HEK293 (cell line): ENCODE measurements at regions not wholly inside any gene's neighbourhood (a gene's known extent, or its start where the extent isn't known, plus 50 kb on each side); places are given as distances from the start of the nearest gene placed in this dataset.

ENCODE experiments used
- CTCF ChIA-PET: fragments of 350-600 bp; formaldehyde crosslinking; extraction: SDS; loops from one replicate; lab custom pipeline; 2021; ENCODE audit warnings: antibody characterized with exemption; lab: Yijun Ruan, JAX
- POLR2A ChIA-PET: fragments of 300-600 bp; formaldehyde crosslinking; extraction: SDS; loops from one replicate; lab custom pipeline; 2020; ENCODE audit warnings: antibody characterized with exemption, inconsistent platforms; lab: Yijun Ruan, JAX
- H3K27ac ChIP-seq: fragments of 200-500 bp; sonication (Bioruptor generic); 2 replicates; pipeline ENCODE4 v1.5.1; 2014; ENCODE audit warnings: low read depth, low read length, control low read depth, inconsistent platforms; ENCODE audit errors: extremely low read depth
- H3K36me3 ChIP-seq, 2 experiments: fragments of 200-500 bp in 1 of 2; sonication (Bioruptor generic) in 1 of 2; 1 replicate in 1 of 2; 2 replicates in 1 of 2; pipeline ENCODE4 v1.5.1; 2014 to 2017; ENCODE audit warnings: inconsistent platforms in 2 of 2, low read length in 2 of 2; ENCODE audit not compliant: control insufficient read depth in 2 of 2, insufficient read depth in 1 of 2
- H3K4me1 ChIP-seq: fragments of 200-500 bp; sonication (Bioruptor generic); 2 replicates; pipeline ENCODE4 v1.5.1; 2014; ENCODE audit warnings: mild to moderate bottlenecking, low read length, inconsistent platforms; ENCODE audit not compliant: control insufficient read depth, insufficient read depth
- H3K4me3 ChIP-seq: 2 replicates; pipeline ENCODE4 v1.5.1; 2011; ENCODE audit warnings: low read depth, mild to moderate bottlenecking, control low read depth, low read length, moderate library complexity
- H3K9me3 ChIP-seq: fragments of 200-500 bp; sonication (Bioruptor generic); 2 replicates; pipeline ENCODE4 v1.5.1; 2014; ENCODE audit warnings: low read depth, low read length, inconsistent platforms; ENCODE audit not compliant: control insufficient read depth, insufficient read depth
- BCL11B ChIP-seq: fragments of 450-650 bp; formaldehyde crosslinking; IDR thresholded peaks from 2 replicates; pipeline ENCODE4 v1.5.1; 2016; ENCODE audit warnings: low read depth, missing biosample characterization, missing genetic modification characterization
- GFI1B ChIP-seq: fragments of 450-650 bp; formaldehyde crosslinking; IDR thresholded peaks from 2 replicates; pipeline ENCODE4 v1.5.1; 2016; ENCODE audit warnings: missing biosample characterization, missing genetic modification characterization
- KLF16 ChIP-seq: fragments of 450-650 bp; formaldehyde crosslinking; IDR thresholded peaks from 2 replicates; pipeline ENCODE4 v1.5.1; 2017; ENCODE audit warnings: missing biosample characterization, missing genetic modification characterization
- PRDM1 ChIP-seq: fragments of 450-650 bp; formaldehyde crosslinking; IDR thresholded peaks from 2 replicates; pipeline ENCODE4; 2016; ENCODE audit warnings: missing biosample characterization, missing genetic modification characterization
- ZBTB21 ChIP-seq: fragments of 450-650 bp; formaldehyde crosslinking; IDR thresholded peaks from 2 replicates; pipeline ENCODE4 v1.5.1; 2017; ENCODE audit warnings: missing biosample characterization, missing genetic modification characterization
- ZIC2 ChIP-seq: fragments of 450-650 bp; formaldehyde crosslinking; IDR thresholded peaks from 2 replicates; pipeline ENCODE4 v1.5.1; 2016; ENCODE audit warnings: missing biosample characterization, missing genetic modification characterization
- ZNF10 ChIP-seq: fragments of 450-650 bp; formaldehyde crosslinking; IDR thresholded peaks from 2 replicates; pipeline ENCODE4 v1.5.1; 2017; ENCODE audit warnings: missing biosample characterization, missing genetic modification characterization
- ZNF138 ChIP-seq: fragments of 450-650 bp; formaldehyde crosslinking; IDR thresholded peaks from 2 replicates; pipeline ENCODE4 v1.5.1; 2016; ENCODE audit warnings: missing biosample characterization, missing genetic modification characterization, borderline replicate concordance
- ZNF155 ChIP-seq: fragments of 450-650 bp; formaldehyde crosslinking; IDR thresholded peaks from 2 replicates; pipeline ENCODE4 v1.5.1; 2016; ENCODE audit warnings: missing biosample characterization, missing genetic modification characterization
- ZNF202 ChIP-seq: fragments of 450-650 bp; formaldehyde crosslinking; IDR thresholded peaks from 2 replicates; pipeline ENCODE4 v1.5.1; 2016; ENCODE audit warnings: missing biosample characterization, missing genetic modification characterization, borderline replicate concordance
- ZNF266 ChIP-seq: fragments of 450-650 bp; formaldehyde crosslinking; IDR thresholded peaks from 2 replicates; pipeline ENCODE4 v1.5.1; 2016; ENCODE audit warnings: missing biosample characterization, missing genetic modification characterization, low read depth
- ZNF302 ChIP-seq: fragments of 450-650 bp; formaldehyde crosslinking; IDR thresholded peaks from 2 replicates; pipeline ENCODE4 v1.5.1; 2016; ENCODE audit warnings: missing biosample characterization, missing genetic modification characterization, low read depth
- ZNF350 ChIP-seq: fragments of 450-650 bp; formaldehyde crosslinking; IDR thresholded peaks from 2 replicates; pipeline ENCODE4 v1.5.0; 2017; ENCODE audit warnings: missing biosample characterization, mild to moderate bottlenecking, missing genetic modification characterization
- ZNF394 ChIP-seq: fragments of 450-650 bp; formaldehyde crosslinking; IDR thresholded peaks from 2 replicates; pipeline ENCODE4 v1.5.1; 2016; ENCODE audit warnings: missing biosample characterization, missing genetic modification characterization, mild to moderate bottlenecking, moderate library complexity, borderline replicate concordance
- ZNF423 ChIP-seq: fragments of 450-650 bp; formaldehyde crosslinking; IDR thresholded peaks from 2 replicates; pipeline ENCODE4 v1.5.1; 2016; ENCODE audit warnings: missing biosample characterization, missing genetic modification characterization
- ZNF449 ChIP-seq: fragments of 450-650 bp; formaldehyde crosslinking; IDR thresholded peaks from 2 replicates; pipeline ENCODE4 v1.5.1; 2017; ENCODE audit warnings: missing biosample characterization, mild to moderate bottlenecking, missing genetic modification characterization, moderate library complexity
- ZNF473 ChIP-seq: fragments of 450-650 bp; formaldehyde crosslinking; IDR thresholded peaks from 2 replicates; pipeline ENCODE4 v1.5.1; 2017; ENCODE audit warnings: missing biosample characterization, missing genetic modification characterization
- ZNF48 ChIP-seq: fragments of 450-650 bp; formaldehyde crosslinking; IDR thresholded peaks from 2 replicates; pipeline ENCODE4 v1.5.1; 2016; ENCODE audit warnings: missing biosample characterization, missing genetic modification characterization
- ZNF510 ChIP-seq: fragments of 450-650 bp; formaldehyde crosslinking; IDR thresholded peaks from 2 replicates; pipeline ENCODE4 v1.5.1; 2018; ENCODE audit warnings: mild to moderate bottlenecking, missing genetic modification characterization, missing biosample characterization; ENCODE audit not compliant: insufficient replicate concordance
- ZNF645 ChIP-seq: fragments of 450-650 bp; formaldehyde crosslinking; IDR thresholded peaks from 2 replicates; pipeline ENCODE4; 2016; ENCODE audit warnings: missing biosample characterization, missing genetic modification characterization
- ZNF660 ChIP-seq: fragments of 450-650 bp; IDR thresholded peaks from 2 replicates; pipeline ENCODE4 v1.5.1; 2018; ENCODE audit warnings: missing biosample characterization, mild to moderate bottlenecking, missing genetic modification characterization
- ZNF692 ChIP-seq: fragments of 450-650 bp; formaldehyde crosslinking; IDR thresholded peaks from 2 replicates; pipeline ENCODE4 v1.5.1; 2016; ENCODE audit warnings: missing biosample characterization, missing genetic modification characterization
- ZSCAN16 ChIP-seq: fragments of 450-650 bp; formaldehyde crosslinking; IDR thresholded peaks from 2 replicates; pipeline ENCODE4 v1.5.1; 2016; ENCODE audit warnings: missing biosample characterization, missing genetic modification characterization
- ZSCAN18 ChIP-seq: fragments of 450-650 bp; formaldehyde crosslinking; IDR thresholded peaks from 2 replicates; pipeline ENCODE4 v1.5.1; 2016; ENCODE audit warnings: missing biosample characterization, missing genetic modification characterization

GRCh38 chr4:22881411-22881810 is 188.7 kb downstream of the GBA3 start:
- CTCF ChIA-PET = no interaction called here
- TF ChIP-seq ZSCAN16 (tag by site-specific recombination) (no peak), ZNF423 (tag by site-specific recombination) (no peak), ZBTB21 (tag by site-specific recombination) (no peak), ZNF510 (no peak), ZNF692 (tag by site-specific recombination) (no peak), KLF16 (tag by site-specific recombination) (no peak), ZNF48 (tag by site-specific recombination) (no peak), ZNF10 (tag by site-specific recombination) (no peak), ZNF473 (no peak), ZNF138 (tag by site-specific recombination) (no peak), ZNF645 (tag by site-specific recombination) (no peak), ZNF394 (no peak)

GRCh38 chr4:22877486-22878052 is 184.8 kb downstream of the GBA3 start:
- CTCF ChIA-PET = no interaction called here
- POLR2A ChIA-PET = no interaction called here
- no peaks in the 10 kb centered on the region for H3K4me1 ChIP-seq
- no peak overlapping the region for H3K27ac ChIP-seq
- TF ChIP-seq ZNF155 (tag by site-specific recombination) = no peak
- TF ChIP-seq ZNF202 (tag by site-specific recombination) = no peak
- H3K9me3 ChIP-seq = no peaks in the 10 kb centered on the region
- H3K4me3 ChIP-seq = no peak overlapping the region
- no peaks in the 10 kb centered on the region for H3K36me3 ChIP-seq

More at GRCh38 chr4:22881411-22881810, 188.7 kb downstream of the GBA3 start:
- H3K4me1 ChIP-seq = no peaks in the 10 kb centered on the region
- POLR2A ChIA-PET = no interaction called here
- no peak overlapping the region for H3K4me3 ChIP-seq
- H3K27ac ChIP-seq = no peak overlapping the region
- H3K9me3 ChIP-seq = no peaks in the 10 kb centered on the region
- no peaks in the 10 kb centered on the region for H3K36me3 ChIP-seq

GRCh38 chr4:22876270-22876669 is 183.5 kb downstream of the GBA3 start:
- Histone ChIP-seq H3K4me1 (no peaks in the 10 kb centered on the region), H3K4me3 (no peak overlapping the region), H3K9me3 (no peaks in the 10 kb centered on the region), H3K27ac (no peak overlapping the region), H3K36me3 (no peaks in the 10 kb centered on the region)
- ChIA-PET POLR2A (no interaction called here), CTCF (no interaction called here)
- TF ChIP-seq ZNF302 (tag by site-specific recombination) (no peak), ZSCAN18 (tag by site-specific recombination) (no peak), ZIC2 (no peak), BCL11B (tag by site-specific recombination) (no peak), PRDM1 (no peak), ZNF660 (no peak), ZNF449 (tag by site-specific recombination) (no peak), GFI1B (no peak), ZNF266 (tag by site-specific recombination) (no peak), ZNF350 (tag by site-specific recombination) (no peak)
